K562 (cell line): ENCODE measurements at regions not wholly inside any gene's neighbourhood (a gene's known extent, or its start where the extent isn't known, plus 50 kb on each side); places are given as distances from the start of the nearest gene placed in this dataset.

Experiments
- ATAC-seq: fragments of 200-7000 bp; cut with Tn5 transposase; 3 replicates; pipeline ENCODE4 v1.9.1; 2020; ENCODE audit warnings: moderate library complexity
- BruUV-seq: library from RNA; stranded (reverse); fragments of 400-500 nt; replicated peaks from 2 replicates; lab custom pipeline; 2021; lab: Mats Ljungman, UMichigan
- CTCF ChIA-PET: fragments of 300-600 bp; formaldehyde crosslinking; extraction: SDS; loops from one replicate; lab custom pipeline; 2021; ENCODE audit warnings: low intra/inter-chr PET ratio; lab: Yijun Ruan, JAX
- POLR2A ChIA-PET: fragments of 300-600, 350-650 bp; sonication (Branson Sonifier 250); formaldehyde crosslinking; extraction: SDS; loops from one replicate; lab custom pipeline; 2021; ENCODE audit warnings: antibody characterized with exemption, inconsistent platforms; lab: Yijun Ruan, JAX
- DNase-seq, 4 experiments: peaks; one replicate each; pipeline versions ENCODE4 v3.0.0 to v3.0.0-alpha.2; 2011 to 2018; ENCODE audit warnings: low spot score in 3 of 4, mixed read lengths in 3 of 4; ENCODE audit errors: extremely low read depth in 1 of 4
- FAIRE-seq: peaks from 2 replicates; lab custom pipeline; 2011; peaks lifted over from hg19 to GRCh38; lab: Jason Lieb, UNC
- H2AFZ ChIP-seq: 2 replicates; pipeline ENCODE4 v1.6.0; 2011; ENCODE audit warnings: low read depth, low read length, control low read depth, inconsistent platforms
- H3K27ac ChIP-seq: fragments of 200-600 bp; 3 replicates; pipeline ENCODE4 v1.8.0; 2011; ENCODE audit warnings: low read depth, mild to moderate bottlenecking, control low read depth, inconsistent platforms, low read length, moderate library complexity, mixed read lengths; ENCODE audit errors: extremely low read depth
- H3K27me3 ChIP-seq, 2 experiments: fragments of 300-600 bp in 1 of 2; 2 replicates in 1 of 2; 3 replicates in 1 of 2; pipeline versions ENCODE4 v1.6.0 to v1.8.0; 2011; ENCODE audit warnings: inconsistent platforms in 2 of 2, low read length in 2 of 2, mild to moderate bottlenecking in 1 of 2, mixed read lengths in 1 of 2, moderate library complexity in 1 of 2; ENCODE audit not compliant: control insufficient read depth in 2 of 2, insufficient read depth in 2 of 2
- H3K36me3 ChIP-seq: fragments of 300-600 bp; 3 replicates; pipeline ENCODE4 v1.8.0; 2011; ENCODE audit warnings: mild to moderate bottlenecking, low read length, inconsistent platforms; ENCODE audit not compliant: control insufficient read depth, insufficient read depth
- H3K4me1 ChIP-seq, 2 experiments: fragments of 200-600 bp in 1 of 2; replicated peaks in 1 of 2; 2 replicates in 1 of 2; 3 replicates in 1 of 2; pipeline versions ENCODE4 v1.5.1 to v1.8.0; 2011; ENCODE audit warnings: inconsistent platforms in 2 of 2, low read length in 2 of 2, mild to moderate bottlenecking in 1 of 2, mixed read lengths in 1 of 2, moderate library complexity in 1 of 2; ENCODE audit not compliant: control insufficient read depth in 2 of 2, insufficient read depth in 2 of 2
- H3K4me2 ChIP-seq: 2 replicates; pipeline ENCODE4 v1.6.1; 2011; ENCODE audit warnings: low read length, control low read depth, inconsistent platforms, mixed read lengths; ENCODE audit not compliant: insufficient read depth
- H3K4me3 ChIP-seq: fragments of 200-600 bp; sonication (generic), shearing (Covaris generic); 2 replicates; pipeline ENCODE4 v1.5.1; 2016; ENCODE audit warnings: control low read depth, inconsistent platforms
- H3K79me2 ChIP-seq: fragments of 200-600 bp; 3 replicates; pipeline ENCODE4 v1.8.0; 2011; ENCODE audit warnings: low read length, inconsistent platforms; ENCODE audit not compliant: control insufficient read depth, insufficient read depth
- H3K9ac ChIP-seq, 2 experiments: 2 replicates each; pipeline versions ENCODE4 v1.6.0 to v1.6.1; 2011; ENCODE audit warnings: low read depth in 2 of 2, low read length in 2 of 2, control low read depth in 1 of 2, inconsistent platforms in 1 of 2, mild to moderate bottlenecking in 1 of 2, mixed read lengths in 1 of 2; ENCODE audit not compliant: insufficient read depth in 1 of 2
- H3K9me1 ChIP-seq: one replicate; pipeline ENCODE4 v1.6.0; 2011; ENCODE audit warnings: inconsistent platforms, mild to moderate bottlenecking, low read length, moderate library complexity; ENCODE audit not compliant: control insufficient read depth, insufficient read depth
- H3K9me3 ChIP-seq: replicated peaks from 2 replicates; pipeline ENCODE4 v1.5.1; 2011; ENCODE audit warnings: low read depth, low read length, inconsistent platforms; ENCODE audit not compliant: control insufficient read depth, insufficient read depth
- H4K20me1 ChIP-seq: replicated peaks from 2 replicates; pipeline ENCODE4 v1.6.1; 2011; ENCODE audit warnings: low read length, inconsistent platforms, mixed read lengths; ENCODE audit not compliant: control insufficient read depth, insufficient read depth
- ARNT ChIP-seq, 2 experiments: fragments of 450-650 bp; IDR thresholded peaks; 2 replicates each; pipeline ENCODE4 v1.6.1; 2016; ENCODE audit warnings: mild to moderate bottlenecking in 1 of 2
- CBFA2T3 ChIP-seq: fragments of 450-650 bp; IDR thresholded peaks from 2 replicates; pipeline ENCODE4 v1.6.1; 2017
- CBFB ChIP-seq: sonication (generic); formaldehyde crosslinking; IDR thresholded peaks from 2 replicates; pipeline ENCODE4 v1.4.0; 2020; ENCODE audit warnings: mild to moderate bottlenecking, missing genetic modification reagents
- COPS2 ChIP-seq: fragments of 450-650 bp; conservative IDR thresholded peaks from 2 replicates; pipeline ENCODE4 v1.6.1; 2016; ENCODE audit warnings: mild to moderate bottlenecking, moderate library complexity
- CREM ChIP-seq: IDR thresholded peaks from 2 replicates; pipeline ENCODE4 v1.6.1; 2014; ENCODE audit warnings: antibody characterized with exemption, low read depth
- ETV1 ChIP-seq: fragments of 450-650 bp; conservative IDR thresholded peaks from 2 replicates; pipeline ENCODE4 v1.6.1; 2016; ENCODE audit warnings: missing genetic modification characterization, control low read depth, low read depth, missing compliant biosample characterization
- ETV5 ChIP-seq: sonication (generic); formaldehyde crosslinking; IDR thresholded peaks from 2 replicates; pipeline ENCODE4 v1.4.0; 2020; ENCODE audit warnings: low read depth, mild to moderate bottlenecking, missing genetic modification reagents
- PBX2 ChIP-seq, 2 experiments: IDR thresholded peaks in 1 of 2; conservative IDR thresholded peaks in 1 of 2; 2 replicates each; pipeline ENCODE4 v1.6.1; 2016; ENCODE audit warnings: low read depth in 2 of 2, mild to moderate bottlenecking in 1 of 2, missing compliant biosample characterization in 1 of 2, missing genetic modification characterization in 1 of 2, moderate library complexity in 1 of 2
- RHOXF2B ChIP-seq: fragments of 250-450 bp; sonication (Bioruptor Pico); conservative IDR thresholded peaks from 2 replicates; pipeline ENCODE4 v1.5.1; 2021
- SMAD1 ChIP-seq: fragments of 150-350 bp; IDR thresholded peaks from 2 replicates; pipeline ENCODE4 v1.6.1; 2014; ENCODE audit warnings: low read length, low read depth; ENCODE audit not compliant: partially characterized antibody
- SMARCE1 ChIP-seq: fragments of 450-650 bp; IDR thresholded peaks from 2 replicates; pipeline ENCODE4 v1.7.1; 2016; ENCODE audit warnings: mild to moderate bottlenecking
- TARDBP ChIP-seq: fragments of 450-650 bp; IDR thresholded peaks from 2 replicates; pipeline ENCODE4 v1.6.1; 2016
- TEAD4 ChIP-seq, 2 experiments: sonication (generic) in 1 of 2; formaldehyde crosslinking in 1 of 2; IDR thresholded peaks; 2 replicates each; pipeline versions ENCODE4 v1.6.1 to v1.8.0; 2012 to 2022; ENCODE audit warnings: borderline replicate concordance in 1 of 2, inconsistent platforms in 1 of 2, low read length in 1 of 2, mild to moderate bottlenecking in 1 of 2, missing genetic modification reagents in 1 of 2
- TRIM24 ChIP-seq, 2 experiments: fragments of 450-650 bp; IDR thresholded peaks; 2 replicates each; pipeline ENCODE4 v1.6.1; 2016
- XRCC5 ChIP-seq: fragments of 200-400 bp; formaldehyde crosslinking; IDR thresholded peaks from 2 replicates; pipeline ENCODE4 v1.6.1; 2017; ENCODE audit warnings: low read depth, mild to moderate bottlenecking, low read length
- ZNF778 ChIP-seq: fragments of 450-650 bp; formaldehyde crosslinking; IDR thresholded peaks from 2 replicates; pipeline ENCODE4 v1.4.0; 2020; ENCODE audit warnings: mild to moderate bottlenecking, moderate library complexity
- WGBS: fragments of 100-300 bp; shearing (Covaris generic); methylation state at CpG from one replicate; pipeline ENCODE4 v1.1.6; 2016; ENCODE audit warnings: low coverage, mixed read lengths; ENCODE audit not compliant: insufficient coverage; ENCODE audit errors: missing lambda C conversion rate; 5-methylcytosine and 5-hydroxymethylcytosine counted together
- in situ Hi-C: fragments of 300-500 bp; cut with MboI; formaldehyde crosslinking; loops from 4 replicates; pipeline ENCODE4 v1.15.0; 2018; ENCODE audit warnings: inconsistent platforms, mixed read lengths
- intact Hi-C: fragments of 100-400 bp; cut with micrococcal nuclease; formaldehyde crosslinking; loops from 2 replicates; pipeline ENCODE4 v1.14.2; 2022
- TF ChIP-seq, protein P1 (sequence below): fragments of 250-450 bp; sonication (Bioruptor Pico); IDR thresholded peaks from 2 replicates; pipeline ENCODE4 v1.4.0; 2020; ENCODE audit warnings: mild to moderate bottlenecking, moderate library complexity

DNA sequence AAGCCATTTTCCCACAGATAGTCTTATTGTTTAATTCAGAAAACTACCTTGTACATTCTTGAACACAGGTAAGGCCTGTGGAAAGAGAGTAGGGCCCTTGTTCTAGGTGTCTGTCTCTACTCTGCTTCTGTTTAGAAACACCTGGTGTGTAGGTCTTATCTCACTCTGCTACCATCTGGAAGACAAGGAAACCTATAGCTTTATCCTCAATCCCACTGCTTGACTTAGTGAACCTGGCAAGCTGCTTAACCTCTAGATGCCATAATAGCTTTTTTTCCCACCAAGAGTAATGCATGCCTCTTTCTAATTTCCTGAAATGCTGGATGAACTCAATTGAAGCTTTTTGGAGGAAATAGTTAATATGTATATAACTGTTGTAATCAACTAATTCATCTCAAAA, 82.6 kb upstream of the RAP2B start (continued):
- no peak for TF ChIP-seq TARDBP
- peak; percentile 50; the same call in 1 of the 2 replicates for TF ChIP-seq TEAD4 (IDR thresholded peaks at IDR 0.05; ENCODE audit: low read length)
- no peak for TF ChIP-seq TEAD4 (CRISPR knock-in tag; IDR thresholded peaks at IDR 0.05; ENCODE audit: borderline replicate concordance)
- TF ChIP-seq ETV1 (tag), result no peak
- no peak for TF ChIP-seq SMAD1
- TF ChIP-seq COPS2, result no peak
- TF ChIP-seq XRCC5, result no peak
- TF ChIP-seq CBFA2T3, result peak; percentile 77

GRCh38 chr3:153080778-153081240, 81.2 kb upstream of the RAP2B start:
- Histone ChIP-seq H4K20me1 (no peaks in the 10 kb centered on the region), H3K4me1 (peaks cover 12 to 19% of the 10 kb centered on the region in 2 experiments; a peak in 4 of 5 replicates), H3K79me2 (no peaks in the 10 kb centered on the region), H3K27ac (peak overlapping the region; percentile 52), H3K4me3 (no peak overlapping the region), H3K27me3 (no peaks in the 10 kb centered on the region), H2AFZ (peak overlapping the region; percentile 6; the same call in 1 of the 2 replicates), H3K9me1 (no peaks in the 10 kb centered on the region), H3K9ac (peak overlapping the region in 1 of 2 experiments; percentile 7; a peak in 1 of 4 replicates), H3K9me3 (no peaks in the 10 kb centered on the region), H3K36me3 (no peaks in the 10 kb centered on the region), H3K4me2 (peak overlapping the region; percentile 36)
- FAIRE-seq (peak; percentile 80), DNase-seq (peak; percentile 64 to 84 (median 70)), ATAC-seq (peak; percentile 87)
- intact Hi-C loops (loop anchor here (2.0 kb wide), 1 partner anchor 28 kb away; no protein-coding TSS in a partner anchor), in situ Hi-C loops (no loop called here)
- POLR2A ChIA-PET, result interaction anchor here (2.3 kb wide), 1 partner anchor 19 kb away, joined by 6 read pairs; no protein-coding TSS in a partner anchor
- 2% methylated on average over 3 of the region's 3 CpGs for WGBS
- CTCF ChIA-PET, result interaction anchor here (0.7 kb wide), 1 partner anchor 38 kb away, joined by 3 read pairs; no protein-coding TSS in a partner anchor
- no TSS peak for BruUV-seq
- TF ChIP-seq PBX2 (CRISPR knock-in tag; IDR thresholded peaks at IDR 0.05; ENCODE audit: low read depth) (no peak), PBX2 (tag; conservative IDR thresholded peaks at IDR 0.05; ENCODE audit: low read depth) (peak; percentile 96), SMARCE1 (peak; percentile 77), CREM (peak; percentile 36; the same call in 1 of the 2 replicates), ZNF778 (CRISPR knock-in tag) (no peak), ETV5 (CRISPR knock-in tag) (no peak), RHOXF2B (CRISPR knock-in tag) (no peak), CBFB (CRISPR knock-in tag) (no peak), TRIM24 (IDR thresholded peaks at IDR 0.05) (peak; percentile 72 to 85; a peak in 3 of 4 replicates), ARNT (IDR thresholded peaks at IDR 0.05) (peak in 1 of 2 experiments; percentile 87; a peak in 2 of 4 replicates)
- TF ChIP-seq, protein P1, sequence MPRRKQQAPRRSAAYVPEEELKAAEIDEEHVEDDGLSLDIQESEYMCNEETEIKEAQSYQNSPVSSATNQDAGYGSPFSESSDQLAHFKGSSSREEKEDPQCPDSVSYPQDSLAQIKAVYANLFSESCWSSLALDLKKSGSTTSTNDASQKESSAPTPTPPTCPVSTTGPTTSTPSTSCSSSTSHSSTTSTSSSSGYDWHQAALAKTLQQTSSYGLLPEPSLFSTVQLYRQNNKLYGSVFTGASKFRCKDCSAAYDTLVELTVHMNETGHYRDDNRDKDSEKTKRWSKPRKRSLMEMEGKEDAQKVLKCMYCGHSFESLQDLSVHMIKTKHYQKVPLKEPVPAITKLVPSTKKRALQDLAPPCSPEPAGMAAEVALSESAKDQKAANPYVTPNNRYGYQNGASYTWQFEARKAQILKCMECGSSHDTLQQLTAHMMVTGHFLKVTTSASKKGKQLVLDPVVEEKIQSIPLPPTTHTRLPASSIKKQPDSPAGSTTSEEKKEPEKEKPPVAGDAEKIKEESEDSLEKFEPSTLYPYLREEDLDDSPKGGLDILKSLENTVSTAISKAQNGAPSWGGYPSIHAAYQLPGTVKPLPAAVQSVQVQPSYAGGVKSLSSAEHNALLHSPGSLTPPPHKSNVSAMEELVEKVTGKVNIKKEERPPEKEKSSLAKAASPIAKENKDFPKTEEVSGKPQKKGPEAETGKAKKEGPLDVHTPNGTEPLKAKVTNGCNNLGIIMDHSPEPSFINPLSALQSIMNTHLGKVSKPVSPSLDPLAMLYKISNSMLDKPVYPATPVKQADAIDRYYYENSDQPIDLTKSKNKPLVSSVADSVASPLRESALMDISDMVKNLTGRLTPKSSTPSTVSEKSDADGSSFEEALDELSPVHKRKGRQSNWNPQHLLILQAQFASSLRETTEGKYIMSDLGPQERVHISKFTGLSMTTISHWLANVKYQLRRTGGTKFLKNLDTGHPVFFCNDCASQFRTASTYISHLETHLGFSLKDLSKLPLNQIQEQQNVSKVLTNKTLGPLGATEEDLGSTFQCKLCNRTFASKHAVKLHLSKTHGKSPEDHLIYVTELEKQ (CRISPR knock-in tag), result no peak
